ENCODE measurements at regions not wholly inside any gene's neighbourhood (a gene's known extent, or its start where the extent isn't known, plus 50 kb on each side); places are given as distances from the start of the nearest gene placed in this dataset.
"Not testable (repeated sequence)": the region's sequence is repeated elsewhere in the genome, so short reads cannot be mapped to it uniquely, and the experiment has no call there.

GRCh38 chr2:90004553-90004952, 1313.1 kb downstream of the RPIA start:
- not testable (repeated sequence) for H3K4me1 ChIP-seq (ENCODE audit: control insufficient read depth, insufficient read depth, low read length); H3K4me3 ChIP-seq (ENCODE audit: low read depth, low read length); H3K9me3 ChIP-seq (ENCODE audit: control insufficient read depth, insufficient read depth, low read length); H3K36me3 ChIP-seq (ENCODE audit: control insufficient read depth, insufficient read depth, low read length); H3K27me3 ChIP-seq (ENCODE audit: control insufficient read depth, insufficient read depth, low read length); H3K9ac ChIP-seq (ENCODE audit: low read depth, low read length)

- not testable (repeated sequence) for H3K4me3 ChIP-seq (ENCODE audit: low read depth, low read length); H3K9ac ChIP-seq (ENCODE audit: low read depth, low read length); H3K4me1 ChIP-seq (ENCODE audit: control insufficient read depth, insufficient read depth, low read length); H3K27me3 ChIP-seq (ENCODE audit: control insufficient read depth, insufficient read depth, low read length); H3K9me3 ChIP-seq (ENCODE audit: control insufficient read depth, insufficient read depth, low read length); H3K36me3 ChIP-seq (ENCODE audit: control insufficient read depth, insufficient read depth, low read length)
These were observed 1319.1 kb downstream of the RPIA start for GRCh38 chr2:90010442-90011100.

- H3K27me3 ChIP-seq (ENCODE audit: control insufficient read depth, insufficient read depth, low read length); H3K4me3 ChIP-seq (ENCODE audit: low read depth, low read length); H3K4me1 ChIP-seq (ENCODE audit: control insufficient read depth, insufficient read depth, low read length); H3K9ac ChIP-seq (ENCODE audit: low read depth, low read length); H3K9me3 ChIP-seq (ENCODE audit: control insufficient read depth, insufficient read depth, low read length); H3K36me3 ChIP-seq (ENCODE audit: control insufficient read depth, insufficient read depth, low read length): not testable (repeated sequence)
These were observed 1319.6 kb downstream of the RPIA start for GRCh38 chr2:90011101-90011443.

GRCh38 chr2:90019908-90020307, 1328.4 kb downstream of the RPIA start:
- H3K9ac ChIP-seq (ENCODE audit: low read depth, low read length); H3K4me1 ChIP-seq (ENCODE audit: control insufficient read depth, insufficient read depth, low read length); H3K9me3 ChIP-seq (ENCODE audit: control insufficient read depth, insufficient read depth, low read length); H3K4me3 ChIP-seq (ENCODE audit: low read depth, low read length); H3K27me3 ChIP-seq (ENCODE audit: control insufficient read depth, insufficient read depth, low read length); H3K36me3 ChIP-seq (ENCODE audit: control insufficient read depth, insufficient read depth, low read length): not testable (repeated sequence)

GRCh38 chr2:90021234-90021633, 1329.8 kb downstream of the RPIA start:
- not testable (repeated sequence) for H3K36me3 ChIP-seq (ENCODE audit: control insufficient read depth, insufficient read depth, low read length); H3K4me1 ChIP-seq (ENCODE audit: control insufficient read depth, insufficient read depth, low read length); H3K4me3 ChIP-seq (ENCODE audit: low read depth, low read length); H3K9ac ChIP-seq (ENCODE audit: low read depth, low read length); H3K27me3 ChIP-seq (ENCODE audit: control insufficient read depth, insufficient read depth, low read length); H3K9me3 ChIP-seq (ENCODE audit: control insufficient read depth, insufficient read depth, low read length)

- not testable (repeated sequence) for H3K4me1 ChIP-seq (ENCODE audit: control insufficient read depth, insufficient read depth, low read length); H3K27me3 ChIP-seq (ENCODE audit: control insufficient read depth, insufficient read depth, low read length); H3K9ac ChIP-seq (ENCODE audit: low read depth, low read length); H3K9me3 ChIP-seq (ENCODE audit: control insufficient read depth, insufficient read depth, low read length); H3K36me3 ChIP-seq (ENCODE audit: control insufficient read depth, insufficient read depth, low read length); H3K4me3 ChIP-seq (ENCODE audit: low read depth, low read length)
These were observed 1335.8 kb downstream of the RPIA start for GRCh38 chr2:90027231-90027643.

GRCh38 chr2:90028381-90029079, 1337.1 kb downstream of the RPIA start:
- not testable (repeated sequence) for H3K36me3 ChIP-seq (ENCODE audit: control insufficient read depth, insufficient read depth, low read length); H3K27me3 ChIP-seq (ENCODE audit: control insufficient read depth, insufficient read depth, low read length); H3K9me3 ChIP-seq (ENCODE audit: control insufficient read depth, insufficient read depth, low read length); H3K9ac ChIP-seq (ENCODE audit: low read depth, low read length); H3K4me1 ChIP-seq (ENCODE audit: control insufficient read depth, insufficient read depth, low read length); H3K4me3 ChIP-seq (ENCODE audit: low read depth, low read length)

- H3K36me3 ChIP-seq (ENCODE audit: control insufficient read depth, insufficient read depth, low read length); H3K9me3 ChIP-seq (ENCODE audit: control insufficient read depth, insufficient read depth, low read length); H3K4me3 ChIP-seq (ENCODE audit: low read depth, low read length); H3K9ac ChIP-seq (ENCODE audit: low read depth, low read length); H3K27me3 ChIP-seq (ENCODE audit: control insufficient read depth, insufficient read depth, low read length); H3K4me1 ChIP-seq (ENCODE audit: control insufficient read depth, insufficient read depth, low read length): not testable (repeated sequence)
These were observed 1337.6 kb downstream of the RPIA start for GRCh38 chr2:90029080-90029428.

GRCh38 chr2:90032269-90032668, 1340.8 kb downstream of the RPIA start:
- H3K36me3 ChIP-seq (ENCODE audit: control insufficient read depth, insufficient read depth, low read length); H3K4me3 ChIP-seq (ENCODE audit: low read depth, low read length); H3K9ac ChIP-seq (ENCODE audit: low read depth, low read length); H3K4me1 ChIP-seq (ENCODE audit: control insufficient read depth, insufficient read depth, low read length); H3K27me3 ChIP-seq (ENCODE audit: control insufficient read depth, insufficient read depth, low read length); H3K9me3 ChIP-seq (ENCODE audit: control insufficient read depth, insufficient read depth, low read length): not testable (repeated sequence)

GRCh38 chr2:90036335-90036734, 1344.9 kb downstream of the RPIA start:
- not testable (repeated sequence) for H3K36me3 ChIP-seq (ENCODE audit: control insufficient read depth, insufficient read depth, low read length); H3K27me3 ChIP-seq (ENCODE audit: control insufficient read depth, insufficient read depth, low read length); H3K9me3 ChIP-seq (ENCODE audit: control insufficient read depth, insufficient read depth, low read length); H3K4me3 ChIP-seq (ENCODE audit: low read depth, low read length); H3K4me1 ChIP-seq (ENCODE audit: control insufficient read depth, insufficient read depth, low read length); H3K9ac ChIP-seq (ENCODE audit: low read depth, low read length)

- not testable (repeated sequence) for H3K36me3 ChIP-seq (ENCODE audit: control insufficient read depth, insufficient read depth, low read length); H3K9me3 ChIP-seq (ENCODE audit: control insufficient read depth, insufficient read depth, low read length); H3K4me3 ChIP-seq (ENCODE audit: low read depth, low read length); H3K4me1 ChIP-seq (ENCODE audit: control insufficient read depth, insufficient read depth, low read length); H3K27me3 ChIP-seq (ENCODE audit: control insufficient read depth, insufficient read depth, low read length); H3K9ac ChIP-seq (ENCODE audit: low read depth, low read length)
These were observed 1347.6 kb downstream of the RPIA start for GRCh38 chr2:90039093-90039492.

- H3K36me3 ChIP-seq (ENCODE audit: control insufficient read depth, insufficient read depth, low read length); H3K27me3 ChIP-seq (ENCODE audit: control insufficient read depth, insufficient read depth, low read length); H3K4me1 ChIP-seq (ENCODE audit: control insufficient read depth, insufficient read depth, low read length): not testable (repeated sequence)
These were observed 1356.3 kb downstream of the RPIA start for GRCh38 chr2:90047776-90048175.

More at GRCh38 chr2:90047776-90048175, 1356.3 kb downstream of the RPIA start:
- not testable (repeated sequence) for H3K9ac ChIP-seq (ENCODE audit: low read depth, low read length); H3K9me3 ChIP-seq (ENCODE audit: control insufficient read depth, insufficient read depth, low read length); H3K4me3 ChIP-seq (ENCODE audit: low read depth, low read length)

Data from iPS-15b (cell line).